HG02938 (cell line): ENCODE measurements at regions not wholly inside any gene's neighbourhood (a gene's known extent, or its start where the extent isn't known, plus 50 kb on each side); places are given as distances from the start of the nearest gene placed in this dataset.
A peak's percentile ranks its signal among the peaks of the same experiment; 100 is the strongest.
"Not testable (repeated sequence)": the region's sequence is repeated elsewhere in the genome, so short reads cannot be mapped to it uniquely, and the experiment has no call there.

ENCODE experiments used
- ATAC-seq: cut with Tn5 transposase; IDR thresholded peaks from one replicate; pipeline ENCODE4 v1.9.1; 2021; ENCODE audit warnings: mild to moderate bottlenecking, moderate library complexity; ENCODE audit not compliant: unreplicated experiment

GRCh38 chr7:131157530-131158243 is 170.0 kb upstream of the MKLN1 start:
- ATAC-seq = no peak

GRCh38 chr7:131158244-131158636 is 169.4 kb upstream of the MKLN1 start:
- ATAC-seq = not testable (repeated sequence)

GRCh38 chr7:131159961-131160361 is 167.7 kb upstream of the MKLN1 start:
- ATAC-seq = no peak

DNA sequence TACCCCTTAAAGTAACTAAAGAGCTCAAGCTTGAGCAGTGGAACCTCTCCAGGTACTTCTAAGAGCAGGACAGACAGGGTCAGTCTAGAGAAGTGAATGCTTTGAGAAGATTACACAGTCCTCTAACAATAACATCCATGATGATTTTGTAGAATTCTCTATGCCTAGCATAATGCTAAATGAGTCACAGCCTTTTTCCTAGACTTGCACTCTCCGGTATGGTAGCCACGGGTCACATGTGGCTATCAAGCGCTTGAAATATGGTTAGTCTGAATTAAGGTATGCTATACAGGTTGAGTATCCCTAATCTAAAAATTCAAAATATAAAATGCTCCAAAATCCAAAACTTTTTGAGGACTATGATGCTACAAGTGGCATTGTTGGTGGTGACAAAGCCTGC is 166.6 kb upstream of the MKLN1 start:
- no peak for ATAC-seq

GRCh38 chr7:131164025-131164925 is 163.4 kb upstream of the MKLN1 start:
- no peak for ATAC-seq

DNA sequence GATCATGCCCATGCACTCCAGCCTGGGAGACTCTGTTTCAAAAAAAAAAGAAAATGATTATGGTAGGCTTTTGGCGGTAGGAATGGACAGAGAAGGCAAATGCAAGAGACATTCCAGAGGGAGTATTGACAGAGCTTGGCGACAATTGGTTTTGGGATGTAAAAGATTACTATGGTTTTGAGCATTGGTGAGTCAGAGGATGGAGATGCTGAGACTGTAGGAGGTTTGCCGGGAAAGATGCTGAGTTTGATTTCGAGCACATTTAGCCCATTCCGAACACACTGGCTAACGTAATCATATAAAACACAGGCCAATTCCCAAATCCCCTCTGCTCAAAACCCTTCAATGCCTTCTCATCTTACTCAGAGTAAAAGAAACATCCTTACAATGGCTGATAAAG is 161.6 kb upstream of the MKLN1 start:
- no peak for ATAC-seq

DNA sequence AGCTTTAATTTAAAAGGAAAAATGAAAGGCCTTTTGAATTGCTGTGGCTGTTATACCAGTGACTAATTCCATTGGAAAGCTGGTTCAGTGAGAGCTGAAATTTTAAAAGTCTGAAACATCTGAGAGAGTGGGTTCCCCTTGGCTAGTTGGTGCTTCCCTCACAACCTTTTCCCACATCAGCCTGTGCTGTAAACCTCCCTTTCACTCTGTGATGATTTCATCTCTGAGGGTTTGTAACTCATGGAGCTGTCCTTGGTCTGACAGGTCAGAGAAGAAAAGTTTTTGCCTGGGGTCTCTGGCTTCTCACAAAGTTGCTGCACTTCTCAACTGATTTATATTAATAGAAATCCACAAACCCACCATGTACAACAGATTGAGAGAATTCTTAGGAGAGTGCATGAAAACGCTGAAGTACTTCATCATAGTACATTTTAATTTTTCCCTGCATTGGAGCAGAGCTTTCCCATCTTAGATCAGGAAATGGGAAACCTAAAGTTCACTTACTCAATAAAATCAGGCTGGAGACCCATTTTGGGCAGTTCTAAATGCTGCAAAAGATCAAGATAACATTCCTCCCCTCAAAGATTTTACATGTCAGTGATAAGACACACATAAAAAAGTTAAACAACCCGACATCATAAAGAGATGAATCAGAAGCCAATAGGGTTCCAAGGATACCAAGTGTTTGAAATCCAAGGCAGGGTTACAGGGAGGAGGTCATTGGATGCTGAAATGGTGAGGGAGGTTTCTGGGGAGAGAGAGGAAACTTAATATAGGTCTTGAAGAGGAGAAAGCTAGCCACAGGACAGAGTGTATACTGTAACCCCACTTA is 157.0 kb upstream of the MKLN1 start:
- ATAC-seq = no peak

DNA sequence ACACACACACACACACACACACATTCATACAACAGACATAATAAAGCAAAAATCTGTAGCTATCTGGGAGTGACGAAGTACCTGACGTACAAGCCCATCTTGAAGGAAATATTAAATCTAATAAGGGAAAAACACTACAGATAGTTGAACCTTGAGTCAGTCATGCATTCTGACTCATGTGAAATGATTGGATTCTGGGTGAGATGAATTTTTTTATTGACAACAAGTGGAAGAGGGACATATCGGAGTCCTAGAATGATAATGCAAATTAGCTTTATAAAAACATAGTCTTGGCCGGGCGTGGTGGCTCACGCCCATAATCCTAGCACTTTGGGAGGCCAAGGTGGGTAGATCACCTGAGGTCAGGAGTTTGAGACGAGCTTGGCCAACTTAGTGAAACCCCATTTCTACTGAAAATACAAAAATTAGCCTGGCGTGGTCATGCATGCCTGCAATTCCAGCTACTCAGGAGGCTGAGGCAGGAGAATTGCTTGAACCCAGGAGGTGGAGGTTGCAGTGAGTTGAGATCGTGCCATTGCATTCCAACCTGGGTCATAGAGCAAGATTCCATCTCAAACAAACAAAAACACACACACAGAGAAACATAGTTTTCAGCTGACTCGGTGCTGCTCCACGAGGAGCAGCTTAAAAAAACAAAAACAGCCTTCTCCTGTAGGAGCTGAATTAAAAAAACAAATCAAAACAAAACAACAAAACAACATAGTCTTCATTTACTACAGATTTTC is 154.4 kb upstream of the MKLN1 start:
- no peak for ATAC-seq

GRCh38 chr7:131174391-131174790 is 153.3 kb upstream of the MKLN1 start:
- ATAC-seq = no peak

DNA sequence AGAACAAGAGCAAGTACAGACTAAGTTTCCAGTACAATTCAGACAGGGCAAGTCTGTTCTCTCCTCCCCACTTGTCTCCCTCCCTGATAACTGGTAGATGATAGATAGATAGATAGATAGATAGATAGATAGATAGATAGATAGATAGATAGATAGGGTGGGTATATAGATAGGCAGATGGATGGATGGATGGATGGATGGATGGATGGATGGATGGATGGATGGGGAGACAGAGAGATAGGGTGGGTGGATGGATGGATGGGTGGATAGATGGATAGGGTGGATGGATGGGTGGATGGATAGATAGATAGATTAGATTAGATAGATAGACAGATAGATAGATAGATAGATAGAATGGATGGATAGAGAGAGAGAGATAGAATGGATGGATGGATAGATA is 152.8 kb upstream of the MKLN1 start:
- ATAC-seq = no peak

- no peak for ATAC-seq
These were observed 145.1 kb upstream of the MKLN1 start for GRCh38 chr7:131182446-131183058.

DNA sequence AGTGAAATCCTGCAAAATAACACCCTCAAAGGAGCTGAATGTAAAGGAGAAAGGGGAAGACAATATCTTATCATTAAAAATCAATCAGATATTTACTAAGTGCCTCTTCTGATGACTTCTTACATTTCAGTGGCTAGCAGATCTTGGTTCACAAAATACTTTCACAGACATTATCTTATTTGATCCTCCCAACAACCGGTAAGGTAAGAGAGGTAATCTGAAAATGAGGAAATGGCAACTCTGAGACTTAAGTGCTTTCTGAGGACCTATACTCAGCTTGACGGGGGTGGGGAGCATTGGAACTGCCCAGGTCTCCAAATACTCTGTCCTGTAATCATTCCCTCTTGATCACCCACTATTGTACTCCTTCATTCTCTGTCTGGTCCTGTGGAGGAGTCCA is 144.6 kb upstream of the MKLN1 start:
- ATAC-seq = no peak

GRCh38 chr7:131183611-131184119 is 144.0 kb upstream of the MKLN1 start:
- ATAC-seq = no peak

DNA sequence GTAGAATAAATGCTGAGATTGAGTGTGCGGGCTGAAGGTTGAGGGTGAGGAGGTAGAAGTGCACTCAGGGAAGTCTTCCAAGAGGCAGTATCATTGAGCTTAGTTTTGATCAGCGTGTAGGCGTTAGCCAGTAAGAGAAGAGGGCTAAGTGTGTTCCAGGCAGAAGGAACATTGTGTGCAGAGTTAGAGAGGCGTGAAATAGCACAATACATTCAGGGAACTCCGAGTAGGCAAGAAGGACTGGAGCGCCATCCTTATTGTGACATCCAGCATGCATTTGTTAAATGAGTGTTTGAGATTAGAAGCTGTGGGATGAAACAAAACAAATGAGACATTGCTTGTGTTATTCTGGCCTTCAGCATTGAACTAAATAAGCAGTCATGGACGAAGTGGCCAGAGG is 140.9 kb upstream of the MKLN1 start:
- no peak for ATAC-seq

DNA sequence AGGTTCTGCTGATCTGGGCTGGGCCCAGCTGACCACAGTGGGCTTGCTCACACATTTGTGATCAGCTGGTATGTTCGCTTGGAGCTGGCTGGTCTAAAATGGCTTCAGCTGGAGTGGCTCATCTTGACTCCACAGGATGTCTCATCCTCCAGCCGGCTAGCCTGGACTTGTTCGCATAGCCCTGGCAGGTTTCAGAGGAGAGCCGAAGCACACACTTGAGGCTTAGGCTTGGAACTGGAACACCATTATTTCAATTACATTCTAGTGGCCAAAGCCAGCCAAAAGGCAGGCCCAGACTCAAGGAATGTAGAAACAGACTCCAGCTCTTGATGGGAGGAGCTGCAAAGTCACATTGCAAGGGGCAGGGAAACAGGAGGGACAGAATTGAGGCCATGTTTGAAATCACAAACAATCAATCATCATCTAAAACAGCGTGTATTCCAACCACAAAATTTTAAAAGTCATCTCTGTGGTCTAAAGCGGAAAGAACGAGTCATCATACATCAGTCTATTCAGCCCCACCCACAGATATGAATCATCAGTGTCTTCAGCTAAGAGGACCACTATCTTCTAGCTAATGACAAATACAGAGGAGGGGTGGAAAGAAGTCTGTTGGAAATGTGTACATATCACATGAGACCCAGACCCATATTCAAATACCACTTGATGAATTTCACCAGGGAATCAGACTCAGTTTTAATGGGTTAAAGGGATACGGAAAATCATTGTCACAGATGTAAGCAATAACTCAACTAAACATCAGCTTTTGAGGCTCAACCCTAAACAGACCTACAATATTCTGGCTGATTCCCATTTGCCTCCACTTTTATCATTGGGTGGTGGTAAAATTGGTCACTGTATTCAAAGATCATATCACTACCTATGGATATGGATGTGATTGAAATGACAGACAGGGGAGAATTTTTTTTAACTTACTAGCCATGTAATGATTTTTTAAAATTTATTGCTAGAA is 139.0 kb upstream of the MKLN1 start:
- ATAC-seq = peak; percentile 80

DNA sequence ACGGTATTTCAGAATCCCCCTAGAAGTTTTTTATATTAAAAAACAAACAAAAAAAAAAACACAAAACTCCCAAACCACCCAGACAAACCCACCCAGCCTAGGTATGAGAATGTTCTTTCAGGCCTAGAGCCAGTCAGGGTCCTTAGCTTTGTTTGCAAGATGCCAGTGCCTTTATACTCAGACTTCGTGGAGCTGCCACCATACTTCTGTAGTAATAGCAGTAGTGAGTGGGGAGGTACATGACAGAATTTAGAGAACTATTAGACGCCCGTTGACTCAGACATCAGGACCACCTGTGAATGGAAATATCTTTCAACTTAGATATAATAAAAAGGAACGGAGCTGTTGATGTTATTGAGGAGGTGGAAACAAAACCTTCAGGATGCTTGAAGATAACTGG is 138.2 kb upstream of the MKLN1 start:
- ATAC-seq = no peak

DNA sequence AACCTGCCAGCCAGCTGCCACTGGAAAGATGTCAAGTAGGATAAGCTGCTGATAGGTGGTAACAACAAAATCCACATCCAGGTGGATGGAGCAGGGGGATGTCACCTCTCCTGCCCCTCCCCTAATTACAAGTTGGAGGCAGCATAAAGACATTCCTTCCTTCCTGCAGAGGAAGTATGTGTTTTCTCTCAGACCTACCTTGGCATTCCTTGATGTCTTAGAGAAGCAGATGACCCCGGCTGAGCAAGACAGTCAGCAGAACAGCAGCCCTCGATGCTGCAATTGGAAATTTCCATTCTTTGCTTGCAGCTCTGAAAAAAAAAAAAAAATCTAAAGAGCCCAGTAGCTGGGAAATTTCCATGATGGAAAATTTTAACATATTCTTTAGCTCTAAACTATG is 137.5 kb upstream of the MKLN1 start:
- ATAC-seq = no peak

DNA sequence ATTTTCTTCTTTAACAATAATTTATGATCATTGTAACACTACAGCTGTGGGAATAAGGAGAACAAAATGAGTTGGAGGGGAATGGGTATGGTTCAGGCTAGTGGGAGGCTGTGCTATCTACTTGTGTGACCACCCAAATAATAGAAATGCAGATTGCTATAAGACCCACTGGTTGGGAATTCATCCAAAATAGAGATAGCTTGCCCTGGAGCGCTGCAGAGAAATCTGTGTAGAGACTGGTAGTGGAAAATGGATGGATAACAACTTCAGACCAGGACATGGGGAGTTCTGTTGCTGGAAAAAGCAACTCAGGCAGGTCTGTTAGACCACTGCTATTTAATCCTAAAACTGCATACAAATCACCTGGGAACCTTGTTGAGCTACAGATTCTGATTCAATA is 137.1 kb upstream of the MKLN1 start:
- ATAC-seq = no peak
